Stimulated activated naive CD8-positive, alpha-beta T cell treated with anti-CD3 and anti-CD28 coated beads, Interleukin-15, Interleukin-2, amounts not matched to agents 100 U/mL and 50 U/mL, for 24 hours (primary cell): ENCODE measurements at regions not wholly inside any gene's neighbourhood (a gene's known extent, or its start where the extent isn't known, plus 50 kb on each side); places are given as distances from the start of the nearest gene placed in this dataset.
"Not testable (repeated sequence)": the region's sequence is repeated elsewhere in the genome, so short reads cannot be mapped to it uniquely, and the experiment has no call there.

ENCODE experiments used
- ATAC-seq: fragments of 150-1000 bp; cut with Tn5 transposase; one replicate; pipeline ENCODE4 v1.10.0; 2021
- DNase-seq: peaks from one replicate; pipeline ENCODE4 v3.0.0; 2021

- no peak for ATAC-seq
Observed at GRCh38 chr4:26241179-26241578, 79.6 kb upstream of the RBPJ start.

GRCh38 chr4:26242451-26242850 lies 78.4 kb upstream of the RBPJ start:
- ATAC-seq: no peak

More at GRCh38 chr4:26241179-26241578, 79.6 kb upstream of the RBPJ start:
- DNase-seq: no peak

GRCh38 chr4:26244138-26244537 lies 76.7 kb upstream of the RBPJ start:
- ATAC-seq, DNase-seq: not testable (repeated sequence)

More at GRCh38 chr4:26242451-26242850, 78.4 kb upstream of the RBPJ start:
- DNase-seq: no peak

GRCh38 chr4:26248647-26249046 lies 72.2 kb upstream of the RBPJ start:
- DNase-seq: no peak

GRCh38 chr4:26252349-26253025 lies 68.3 kb upstream of the RBPJ start:
- ATAC-seq: peak; percentile 55

More at GRCh38 chr4:26248647-26249046, 72.2 kb upstream of the RBPJ start:
- ATAC-seq: no peak

GRCh38 chr4:26253968-26254367 lies 66.8 kb upstream of the RBPJ start:
- ATAC-seq: no peak
- no peak for DNase-seq

More at GRCh38 chr4:26252349-26253025, 68.3 kb upstream of the RBPJ start:
- DNase-seq: no peak

- no peak for ATAC-seq
- DNase-seq: no peak
Observed at GRCh38 chr4:26255989-26256388, 64.8 kb upstream of the RBPJ start.

GRCh38 chr4:26257444-26257843 lies 63.4 kb upstream of the RBPJ start:
- not testable (repeated sequence) for ATAC-seq, DNase-seq

GRCh38 chr4:26257850-26258249 lies 63.0 kb upstream of the RBPJ start:
- ATAC-seq (no peak), DNase-seq (no peak)

- DNase-seq (no peak), ATAC-seq (no peak)
Observed at GRCh38 chr4:26260571-26260970, 60.2 kb upstream of the RBPJ start.

GRCh38 chr4:26261405-26261804 lies 59.4 kb upstream of the RBPJ start:
- ATAC-seq (no peak), DNase-seq (no peak)

- ATAC-seq: no peak
- DNase-seq: no peak
Observed at GRCh38 chr4:26263165-26263564, 57.6 kb upstream of the RBPJ start.

- ATAC-seq (no peak), DNase-seq (no peak)
Observed at GRCh38 chr4:26264109-26264508, 56.7 kb upstream of the RBPJ start.

- DNase-seq: no peak
- no peak for ATAC-seq
Observed at GRCh38 chr4:26267087-26267486, 53.7 kb upstream of the RBPJ start.

GRCh38 chr4:26268246-26268645 lies 52.6 kb upstream of the RBPJ start:
- no peak for ATAC-seq
- no peak for DNase-seq

- ATAC-seq (no peak), DNase-seq (no peak)
Observed at GRCh38 chr4:26269038-26269437, 51.8 kb upstream of the RBPJ start.
